ENCODE measurements at regions not wholly inside any gene's neighbourhood (a gene's known extent, or its start where the extent isn't known, plus 50 kb on each side); places are given as distances from the start of the nearest gene placed in this dataset.

DNA sequence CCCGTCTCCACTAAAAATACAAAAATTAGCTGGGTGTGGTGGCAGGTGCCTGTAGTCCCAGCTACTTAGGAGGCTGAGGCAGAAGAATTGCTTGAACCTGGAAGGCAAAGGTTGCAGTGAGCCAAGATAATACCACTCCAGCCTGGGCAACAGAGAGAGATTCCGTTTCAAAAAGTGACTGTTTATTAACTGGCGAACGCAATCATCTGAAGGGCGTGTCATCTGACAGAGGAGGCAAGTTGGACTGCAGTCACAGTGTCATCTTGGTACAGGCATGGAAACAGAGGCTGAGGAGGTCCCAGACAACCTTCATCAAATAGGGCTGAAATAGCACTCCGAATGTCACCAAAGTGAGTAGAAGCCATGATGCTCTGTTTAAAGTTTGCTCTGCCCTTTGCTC is 75.3 kb upstream of the NFE2L3 start:
- no TSS peak for BruUV-seq (replicated peaks)
- CTCF ChIA-PET = interaction anchor here (1.2 kb wide), 1 partner anchor 591 kb away, joined by 3 read pairs; no protein-coding TSS in a partner anchor
- Histone ChIP-seq H3K4me3 (replicated peaks in 1 of 3; ENCODE audit: insufficient read depth in 1 of 3, low read depth in 1 of 3, low read length in 3 of 3) (no peak overlapping the region), H3K9ac (replicated peaks; ENCODE audit: extremely low read depth, insufficient read depth, low read length) (no peak overlapping the region), H2AFZ (ENCODE audit: low read depth, low read length) (no peak overlapping the region), H3K4me1 (ENCODE audit: control insufficient read depth, extremely low read depth, insufficient read depth, low read length) (no peaks in the 10 kb centered on the region), H4K20me1 (replicated peaks; ENCODE audit: control insufficient read depth, extremely low read depth, insufficient read depth, low read length) (no peaks in the 10 kb centered on the region), H3K9me3 (replicated peaks; ENCODE audit: control insufficient read depth, insufficient read depth, low read length) (no peaks in the 10 kb centered on the region), H3K9me1 (replicated peaks; ENCODE audit: control insufficient read depth, extremely low read depth, insufficient read depth, low read length) (no peaks in the 10 kb centered on the region), H3K27ac (ENCODE audit: insufficient read depth, low read depth, low read length) (no peak overlapping the region), H3K36me3 (ENCODE audit: control insufficient read depth in 2 of 2, extremely low read depth in 1 of 2, insufficient read depth in 2 of 2, low read length in 2 of 2) (no peaks in the 10 kb centered on the region), H3K27me3 (ENCODE audit: control insufficient read depth in 2 of 2, insufficient read depth in 2 of 2, low read length in 2 of 2) (peaks cover 24 to 41% of the 10 kb centered on the region in 2 experiments), H3K4me2 (ENCODE audit: insufficient read depth, low read length) (no peak overlapping the region), H3K79me2 (ENCODE audit: control insufficient read depth, insufficient read depth, low read length) (no peaks in the 10 kb centered on the region)
- dilution Hi-C loops (cut with MboI; ENCODE audit: extremely low pct_ligation_motif_present, low sequenced_read_pairs) (no loop called here), intact Hi-C loops (cut with micrococcal nuclease) (loop anchor here (5.0 kb wide), 2 partner anchors 184 to 591 kb away; no protein-coding TSS in a partner anchor)
- DNase-seq (ENCODE audit: low read depth, low spot score) (no peak), FAIRE-seq (no peak)
- POLR2A ChIA-PET = no interaction called here
- TF ChIP-seq GATA2 (IDR thresholded peaks at IDR 0.05; ENCODE audit: insufficient read depth, insufficient read length, low read depth, low read length) (no peak), FOS (IDR thresholded peaks at IDR 0.05; ENCODE audit: borderline replicate concordance, insufficient read depth, low read length) (no peak), MYC (IDR thresholded peaks at IDR 0.05; ENCODE audit: low read depth, low read length) (no peak), EZH2 (IDR thresholded peaks at IDR 0.05; ENCODE audit: borderline replicate concordance, low read depth, low read length, severe bottlenecking) (no peak), CTCF (IDR thresholded peaks at IDR 0.05; ENCODE audit: extremely low read depth in 1 of 2, insufficient read depth in 1 of 2, low read depth in 1 of 2, low read length in 2 of 2) (no peak), POLR2AphosphoS5 (IDR thresholded peaks at IDR 0.05; ENCODE audit: insufficient read depth, low read depth, low read length) (no peak), JUN (IDR thresholded peaks at IDR 0.05; ENCODE audit: borderline replicate concordance, insufficient read depth, insufficient read length, low read depth) (no peak), POLR2A (IDR thresholded peaks at IDR 0.05; ENCODE audit: low read depth, low read length) (no peak), MAX (IDR thresholded peaks at IDR 0.05; ENCODE audit: insufficient read depth, insufficient read length) (no peak)
